ENCODE measurements at regions not wholly inside any gene's neighbourhood (a gene's known extent, or its start where the extent isn't known, plus 50 kb on each side); places are given as distances from the start of the nearest gene placed in this dataset.

- no peak for TF ChIP-seq CTCF (conservative IDR thresholded peaks at IDR 0.05; ENCODE audit: low read depth, low read length)
- no peak for TF ChIP-seq EZH2 (IDR thresholded peaks at IDR 0.05; ENCODE audit: borderline replicate concordance, low read depth, low read length, poor library complexity, severe bottlenecking)
Observed at GRCh38 chr11:15726221-15726746, 611.6 kb downstream of the INSC start.
